IMR-90 (cell line): ENCODE measurements at regions not wholly inside any gene's neighbourhood (a gene's known extent, or its start where the extent isn't known, plus 50 kb on each side); places are given as distances from the start of the nearest gene placed in this dataset.

ENCODE experiments used
- ATAC-seq: fragments of 200-7000 bp; cut with Tn5 transposase; 2 replicates; pipeline ENCODE4 v1.9.1; 2020; ENCODE audit warnings: low read depth, mild to moderate bottlenecking, moderate library complexity
- BruUV-seq: library from RNA; stranded (reverse); fragments of 400-500 nt; replicated peaks from 2 replicates; lab custom pipeline; 2021; lab: Mats Ljungman, UMichigan
- CTCF ChIA-PET: fragments of 300-600 bp; formaldehyde crosslinking; extraction: SDS; loops from one replicate; lab custom pipeline; 2021; ENCODE audit warnings: antibody characterized with exemption; lab: Yijun Ruan, JAX
- POLR2A ChIA-PET: fragments of 300-600 bp; sonication (Branson Sonifier 250); formaldehyde crosslinking; loops from one replicate; lab custom pipeline; 2022; ENCODE audit warnings: antibody characterized with exemption; ENCODE audit not compliant: unreplicated experiment; lab: Charles Lee
- DNase-seq: peaks from one replicate; pipeline ENCODE4 v3.0.0; 2013
- H2AFZ ChIP-seq: replicated peaks from 2 replicates; pipeline ENCODE3; 2013; ENCODE audit warnings: low read length, mild to moderate bottlenecking; ENCODE audit not compliant: poor library complexity
- H2AK5ac ChIP-seq: 2 replicates; pipeline ENCODE4 v1.6.1; 2013; ENCODE audit warnings: low read depth, low read length, inconsistent platforms
- H2AK9ac ChIP-seq: replicated peaks from 2 replicates; pipeline ENCODE3; 2013; ENCODE audit warnings: mild to moderate bottlenecking, low read depth, low read length, moderate library complexity; ENCODE audit not compliant: poor library complexity
- H2BK120ac ChIP-seq: 2 replicates; pipeline ENCODE4 v1.6.1; 2013; ENCODE audit warnings: low read depth, low read length, inconsistent platforms
- H2BK15ac ChIP-seq: 3 replicates; pipeline ENCODE4 v1.6.1; 2013; ENCODE audit warnings: low read depth, low read length, inconsistent platforms
- H2BK20ac ChIP-seq: 2 replicates; pipeline ENCODE4 v1.6.1; 2013; ENCODE audit warnings: low read depth, mild to moderate bottlenecking, inconsistent platforms, low read length, moderate library complexity
- H2BK5ac ChIP-seq: 2 replicates; pipeline ENCODE4 v1.6.1; 2013; ENCODE audit warnings: mild to moderate bottlenecking, low read depth, low read length, inconsistent platforms; ENCODE audit not compliant: poor library complexity, severe bottlenecking
- H3K14ac ChIP-seq: replicated peaks from 2 replicates; pipeline ENCODE4 v1.6.1; 2013; ENCODE audit warnings: low read depth, low read length, inconsistent platforms
- H3K18ac ChIP-seq: 2 replicates; pipeline ENCODE4 v1.6.1; 2013; ENCODE audit warnings: low read depth, low read length, control low read depth
- H3K23ac ChIP-seq: 2 replicates; pipeline ENCODE4 v1.6.1; 2013; ENCODE audit warnings: low read depth, low read length, inconsistent platforms
- H3K27ac ChIP-seq: 2 replicates; pipeline ENCODE4 v1.5.1; 2013; ENCODE audit warnings: mild to moderate bottlenecking, control low read depth, low read length; ENCODE audit not compliant: insufficient read depth
- H3K27me3 ChIP-seq: 2 replicates; pipeline ENCODE4 v1.6.1; 2013; ENCODE audit warnings: low read length; ENCODE audit not compliant: control insufficient read depth, insufficient read depth
- H3K36me3 ChIP-seq: 2 replicates; pipeline ENCODE4 v1.6.1; 2013; ENCODE audit warnings: low read length, mixed read lengths; ENCODE audit not compliant: control insufficient read depth, insufficient read depth
- H3K4ac ChIP-seq: 2 replicates; pipeline ENCODE4 v1.6.1; 2013; ENCODE audit warnings: low read depth, low read length, inconsistent platforms
- H3K4me1 ChIP-seq: 2 replicates; pipeline ENCODE4 v1.6.1; 2013; ENCODE audit warnings: low read length, mixed read lengths; ENCODE audit not compliant: control insufficient read depth, insufficient read depth
- H3K4me2 ChIP-seq: 2 replicates; pipeline ENCODE4 v1.6.1; 2013; ENCODE audit warnings: low read depth, mild to moderate bottlenecking, control low read depth, low read length, moderate library complexity
- H3K4me3 ChIP-seq: 2 replicates; pipeline ENCODE4 v1.5.1; 2013; ENCODE audit warnings: low read depth, mild to moderate bottlenecking, control low read depth, low read length, moderate library complexity; ENCODE audit not compliant: insufficient read depth
- H3K56ac ChIP-seq: 2 replicates; pipeline ENCODE4 v1.6.1; 2013; ENCODE audit warnings: low read length, inconsistent platforms; ENCODE audit not compliant: insufficient read depth; ENCODE audit errors: extremely low read depth
- H3K79me1 ChIP-seq, 2 experiments: 2 replicates each; pipeline ENCODE4 v1.6.1; 2013; ENCODE audit warnings: low read length in 2 of 2, inconsistent platforms in 1 of 2, low read depth in 1 of 2
- H3K9ac ChIP-seq: 2 replicates; pipeline ENCODE4 v1.6.1; 2013; ENCODE audit warnings: low read depth, low read length, control low read depth
- H3K9me1 ChIP-seq: 2 replicates; pipeline ENCODE4 v1.6.1; 2013; ENCODE audit warnings: low read length, inconsistent platforms; ENCODE audit not compliant: insufficient read depth
- H3K9me3 ChIP-seq: 2 replicates; pipeline ENCODE4 v1.6.1; 2013; ENCODE audit warnings: low read length; ENCODE audit not compliant: control insufficient read depth, insufficient read depth
- H4K20me1 ChIP-seq: 2 replicates; pipeline ENCODE4 v1.6.1; 2013; ENCODE audit warnings: low read length, inconsistent platforms; ENCODE audit not compliant: insufficient read depth
- H4K5ac ChIP-seq: 2 replicates; pipeline ENCODE4 v1.6.1; 2013; ENCODE audit warnings: mild to moderate bottlenecking, low read depth, low read length, control low read depth
- H4K8ac ChIP-seq, 2 experiments: 2 replicates each; pipeline ENCODE4 v1.6.1; 2013; ENCODE audit warnings: low read depth in 2 of 2, low read length in 2 of 2, control low read depth in 1 of 2, inconsistent platforms in 1 of 2
- H4K91ac ChIP-seq: 2 replicates; pipeline ENCODE4 v1.6.1; 2013; ENCODE audit warnings: low read depth, low read length, inconsistent platforms; ENCODE audit not compliant: insufficient read depth
- CEBPB ChIP-seq: IDR thresholded peaks from 2 replicates; pipeline ENCODE4 v1.6.1; 2012; ENCODE audit warnings: low read depth, low read length, improper control_type of control experiment
- WGBS, 2 experiments: methylation state at CpG; one replicate each; pipeline versions ENCODE4 v1.1.5 to v1.1.7; 2013; ENCODE audit warnings: missing lambda C conversion rate in 2 of 2; ENCODE audit not compliant: insufficient read length in 1 of 2; ENCODE audit errors: extremely low coverage in 2 of 2; 5-methylcytosine and 5-hydroxymethylcytosine counted together
- dilution Hi-C: fragments of 300-500 bp; cut with HindIII; formaldehyde crosslinking; loops from one replicate; pipeline ENCODE4 v1.14.3; 2018; ENCODE audit warnings: low sequenced_read_pairs; ENCODE audit not compliant: unreplicated experiment
- in situ Hi-C: fragments of 300-500 bp; cut with MboI; formaldehyde crosslinking; loops from 3 replicates; pipeline ENCODE4 v1.14.3; 2019; ENCODE audit warnings: low sequenced_read_pairs, inconsistent platforms, mixed read lengths
- intact Hi-C: fragments of 100-400 bp; cut with micrococcal nuclease; formaldehyde crosslinking; loops from 2 replicates; pipeline ENCODE4 v1.10.0; 2022

GRCh38 chr3:130596484-130596883 is 79.5 kb downstream of the COL6A6 start:
- BruUV-seq = no TSS peak
- Histone ChIP-seq H2AFZ (no peak overlapping the region), H3K9me3 (no peaks in the 10 kb centered on the region), H3K4me3 (no peak overlapping the region), H3K27me3 (no peaks in the 10 kb centered on the region), H3K27ac (no peak overlapping the region), H3K23ac (no peak overlapping the region), H3K9ac (no peak overlapping the region), H3K4me2 (no peak overlapping the region), H3K4ac (no peak overlapping the region), H2BK15ac (no peak overlapping the region), H2BK20ac (no peak overlapping the region), H2AK9ac (no peak overlapping the region), H3K79me1 (no peaks in the 10 kb centered on the region), H4K91ac (no peak overlapping the region), H3K36me3 (no peaks in the 10 kb centered on the region), H3K18ac (no peak overlapping the region), H2BK120ac (no peak overlapping the region), H4K20me1 (no peaks in the 10 kb centered on the region), H3K56ac (no peak overlapping the region), H4K8ac (no peak overlapping the region), H3K4me1 (no peaks in the 10 kb centered on the region), H3K9me1 (no peaks in the 10 kb centered on the region), H2BK5ac (no peak overlapping the region), H2AK5ac (no peak overlapping the region), H3K14ac (no peak overlapping the region), H4K5ac (no peak overlapping the region)
- POLR2A ChIA-PET = no interaction called here
- ATAC-seq = no peak
- CTCF ChIA-PET = no interaction called here
- dilution Hi-C loops (no loop called here), intact Hi-C loops (no loop called here), in situ Hi-C loops (no loop called here)
- WGBS, 2 experiments = no CpG with 5 or more reads among the region's 2 CpGs
- DNase-seq = no peak
- no peak for TF ChIP-seq CEBPB
